COR-L47 (cell line): ENCODE measurements at regions not wholly inside any gene's neighbourhood (a gene's known extent, or its start where the extent isn't known, plus 50 kb on each side); places are given as distances from the start of the nearest gene placed in this dataset.
A peak's percentile ranks its signal among the peaks of the same experiment; 100 is the strongest.

ENCODE experiments used
- DNase-seq: peaks from one replicate; lab custom pipeline; 2025; lab: John Stamatoyannopoulos, UW

- DNase-seq: no peak
Measured at GRCh38 chr5:57618767-57619381, 136.3 kb upstream of the ACTBL2 start.

GRCh38 chr5:57613741-57614140 lies 131.1 kb upstream of the ACTBL2 start:
- no peak for DNase-seq

- DNase-seq: no peak
Measured at GRCh38 chr5:57611177-57611576, 128.6 kb upstream of the ACTBL2 start.

GRCh38 chr5:57608542-57608941 lies 125.9 kb upstream of the ACTBL2 start:
- no peak for DNase-seq

GRCh38 chr5:57601996-57602395 lies 119.4 kb upstream of the ACTBL2 start:
- DNase-seq: no peak

- DNase-seq: no peak
Measured at GRCh38 chr5:57600321-57600720, 117.7 kb upstream of the ACTBL2 start.

GRCh38 chr5:57598756-57599155 lies 116.1 kb upstream of the ACTBL2 start:
- no peak for DNase-seq

- DNase-seq: no peak
Measured at GRCh38 chr5:57598097-57598496, 115.5 kb upstream of the ACTBL2 start.

GRCh38 chr5:57595523-57595991 lies 112.9 kb upstream of the ACTBL2 start:
- peak; percentile 63 for DNase-seq

- no peak for DNase-seq
Measured at GRCh38 chr5:57594436-57594835, 111.8 kb upstream of the ACTBL2 start.

GRCh38 chr5:57592236-57592635 lies 109.6 kb upstream of the ACTBL2 start:
- no peak for DNase-seq

GRCh38 chr5:57586649-57587048 lies 104.0 kb upstream of the ACTBL2 start:
- DNase-seq: no peak

GRCh38 chr5:57582578-57583070 lies 100.0 kb upstream of the ACTBL2 start:
- no peak for DNase-seq

- no peak for DNase-seq
Measured at GRCh38 chr5:57581772-57582171, 99.2 kb upstream of the ACTBL2 start.

- DNase-seq: no peak
Measured at GRCh38 chr5:57581222-57581621, 98.6 kb upstream of the ACTBL2 start.

- no peak for DNase-seq
Measured at GRCh38 chr5:57577432-57578175, 95.0 kb upstream of the ACTBL2 start.

- DNase-seq: no peak
Measured at GRCh38 chr5:57576317-57576716, 93.7 kb upstream of the ACTBL2 start.

- no peak for DNase-seq
Measured at GRCh38 chr5:57575839-57576238, 93.2 kb upstream of the ACTBL2 start.

- DNase-seq: no peak
Measured at GRCh38 chr5:57572461-57572860, 89.8 kb upstream of the ACTBL2 start.

- DNase-seq: no peak
Measured at GRCh38 chr5:57569601-57570000, 87.0 kb upstream of the ACTBL2 start.

- DNase-seq: no peak
Measured at GRCh38 chr5:57568136-57568535, 85.5 kb upstream of the ACTBL2 start.

- no peak for DNase-seq
Measured at GRCh38 chr5:57566914-57567313, 84.3 kb upstream of the ACTBL2 start.

- no peak for DNase-seq
Measured at GRCh38 chr5:57561231-57561842, 78.7 kb upstream of the ACTBL2 start.
